ENCODE measurements at regions not wholly inside any gene's neighbourhood (a gene's known extent, or its start where the extent isn't known, plus 50 kb on each side); places are given as distances from the start of the nearest gene placed in this dataset.

DNA sequence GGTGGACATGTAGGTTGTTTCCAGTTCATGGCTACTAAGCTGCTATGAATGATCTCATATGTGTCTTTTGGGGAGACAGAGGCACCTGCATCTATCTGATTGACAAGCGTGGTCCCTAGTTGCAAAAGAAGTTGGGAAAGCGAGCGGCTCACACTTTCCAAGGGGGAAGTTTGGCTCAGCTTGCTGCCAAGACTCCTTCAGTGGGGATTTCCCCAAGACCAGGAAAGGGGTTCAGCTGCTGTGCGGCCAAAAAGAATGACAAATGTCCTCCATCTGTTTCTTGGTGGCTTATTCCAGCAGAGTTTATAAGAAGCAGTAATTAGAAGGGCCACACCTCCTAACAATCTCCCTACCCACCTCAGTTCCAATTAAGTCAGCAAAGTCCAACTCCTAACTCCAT is 128.5 kb upstream of the GALNT2 start:
- DNase-seq = no peak

DNA sequence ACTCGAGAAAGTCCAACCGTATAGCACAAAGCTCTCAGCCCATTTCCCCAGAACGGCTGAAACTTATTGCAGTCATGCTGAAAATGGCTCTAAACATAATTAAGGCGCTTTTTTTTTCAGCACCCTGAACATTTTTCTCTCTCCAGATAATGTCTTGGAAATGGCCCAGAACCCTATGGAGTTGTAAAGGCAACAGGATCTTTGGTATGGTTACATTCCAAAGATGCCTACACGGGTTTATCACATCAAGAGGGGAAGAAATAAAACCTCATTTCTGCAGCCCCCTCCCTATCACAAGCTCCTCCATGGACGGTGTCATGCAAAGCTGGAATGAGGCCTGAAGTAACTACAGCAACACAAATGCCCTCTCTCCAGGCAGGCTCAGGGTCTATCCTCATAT is 126.4 kb upstream of the GALNT2 start:
- DNase-seq = no peak

DNA sequence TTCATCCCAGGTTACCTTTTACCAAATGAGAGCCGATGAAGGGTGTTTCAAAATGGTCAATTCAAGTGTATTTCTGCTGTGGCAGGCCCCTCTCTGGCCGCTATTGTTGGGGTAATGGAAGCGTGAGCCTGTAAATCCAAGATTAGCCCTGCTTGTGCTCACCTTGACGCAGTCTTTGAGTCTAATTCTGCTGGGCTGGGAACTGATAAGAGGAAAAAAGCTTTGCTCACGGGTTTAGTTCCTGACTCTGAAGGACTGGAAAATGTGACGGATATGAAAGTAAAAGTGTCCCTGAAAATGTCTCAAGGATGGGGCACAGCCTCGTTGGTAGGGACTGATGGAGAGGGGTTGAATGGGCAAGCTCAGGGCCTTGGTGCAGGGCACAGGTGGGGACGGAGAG is 125.9 kb upstream of the GALNT2 start:
- no peak for DNase-seq

DNA sequence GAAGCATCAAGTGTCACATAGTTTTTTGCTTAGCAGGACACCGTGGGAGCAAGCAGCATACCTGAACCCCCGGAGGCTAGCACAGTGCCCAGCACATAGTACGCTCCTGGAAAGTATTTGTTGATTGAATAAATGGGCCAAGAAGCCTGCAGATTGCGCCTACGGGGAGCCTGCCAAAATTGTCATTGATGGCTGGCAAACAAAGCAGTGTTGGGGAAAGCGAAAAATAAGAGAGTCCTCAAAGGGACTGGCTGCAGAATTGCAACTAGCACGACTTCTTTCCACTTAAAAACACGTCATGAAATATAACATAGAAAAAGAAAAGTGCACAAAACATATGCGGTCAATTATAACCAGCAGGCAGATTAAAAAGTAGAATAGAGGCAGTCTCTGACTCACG is 125.2 kb upstream of the GALNT2 start:
- DNase-seq = no peak

DNA sequence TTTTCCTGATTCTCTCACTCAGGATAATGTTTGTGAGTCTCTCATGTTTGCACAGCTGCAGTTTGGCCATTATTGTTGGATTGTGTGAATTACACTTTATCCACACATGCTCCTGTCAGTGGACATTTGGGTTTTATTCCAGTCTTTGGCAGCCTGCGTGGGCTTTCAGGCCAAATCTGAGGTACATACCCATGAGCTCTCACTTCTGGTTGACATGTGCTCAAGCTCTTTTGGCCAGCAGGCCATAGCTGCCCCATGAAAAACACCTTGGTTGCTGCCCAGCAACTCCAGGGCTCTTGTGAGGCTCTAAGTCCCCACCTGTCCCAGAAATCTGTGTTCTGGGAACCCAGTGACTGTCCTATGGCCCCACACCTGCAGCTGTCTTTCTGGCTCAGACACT is 124.5 kb upstream of the GALNT2 start:
- DNase-seq = no peak

DNA sequence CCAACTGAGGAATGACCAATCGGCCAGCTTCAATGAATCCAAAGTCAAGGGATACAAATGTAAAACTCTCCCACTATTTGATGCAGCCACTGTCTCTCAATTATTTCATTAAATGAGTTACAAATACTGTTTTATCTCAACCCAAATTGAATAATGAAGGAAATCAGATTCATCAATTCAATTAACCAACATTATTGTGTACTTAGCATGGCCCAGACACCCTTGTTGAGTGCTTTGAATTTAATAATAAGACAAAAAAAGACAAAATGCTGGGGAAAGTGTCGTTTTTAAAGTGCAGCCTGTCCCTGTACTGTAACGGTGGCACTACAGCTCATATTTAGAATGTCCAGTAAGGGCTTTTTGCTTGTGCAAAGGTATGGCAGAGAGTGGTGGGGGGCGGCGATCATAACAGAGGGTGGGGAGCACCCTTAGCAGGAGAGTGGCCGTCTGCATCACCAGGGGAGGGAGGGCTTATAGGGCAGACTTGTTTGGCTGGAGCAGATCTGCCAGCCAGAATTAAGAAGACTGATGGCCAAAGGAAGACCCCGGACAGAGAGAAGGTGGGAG is 123.8 kb upstream of the GALNT2 start:
- no peak for DNase-seq

DNA sequence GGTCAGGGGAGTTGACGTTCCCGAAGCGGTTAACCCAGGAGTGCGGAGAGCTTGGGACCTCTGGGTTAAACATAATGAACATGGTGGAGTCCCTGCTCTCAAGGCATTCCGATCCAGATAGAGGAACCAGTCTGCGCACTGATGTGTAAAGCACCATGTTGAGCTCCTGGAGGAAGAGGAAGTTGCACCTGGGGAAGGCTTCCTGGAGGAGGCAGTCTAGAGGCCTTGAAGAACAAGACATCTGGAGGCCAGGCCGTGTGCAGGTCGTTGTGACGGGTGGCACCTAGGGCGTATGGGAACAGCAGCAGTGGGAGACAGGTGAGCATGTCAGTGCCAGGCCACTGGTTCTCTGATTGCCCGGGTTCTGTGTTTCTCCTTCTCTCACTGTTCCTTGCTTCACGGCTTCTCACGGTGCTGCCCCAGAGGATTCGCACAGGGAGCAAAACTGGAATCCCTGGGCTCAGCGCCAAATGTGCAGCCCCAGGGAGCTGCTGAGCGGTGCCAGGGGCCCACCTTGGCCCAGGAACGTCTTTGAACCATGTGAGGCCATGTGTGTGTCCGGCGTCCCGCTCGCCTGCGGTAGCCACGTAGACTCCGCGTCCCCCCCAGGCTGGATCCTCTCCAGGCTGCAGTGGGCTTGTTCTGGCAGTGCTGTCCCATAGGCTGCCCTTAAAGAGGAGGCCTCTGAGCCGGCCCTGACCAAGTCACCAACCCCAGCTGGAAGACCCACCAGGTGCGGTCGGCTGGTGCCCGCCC is 122.9 kb upstream of the GALNT2 start:
- no peak for DNase-seq

DNA sequence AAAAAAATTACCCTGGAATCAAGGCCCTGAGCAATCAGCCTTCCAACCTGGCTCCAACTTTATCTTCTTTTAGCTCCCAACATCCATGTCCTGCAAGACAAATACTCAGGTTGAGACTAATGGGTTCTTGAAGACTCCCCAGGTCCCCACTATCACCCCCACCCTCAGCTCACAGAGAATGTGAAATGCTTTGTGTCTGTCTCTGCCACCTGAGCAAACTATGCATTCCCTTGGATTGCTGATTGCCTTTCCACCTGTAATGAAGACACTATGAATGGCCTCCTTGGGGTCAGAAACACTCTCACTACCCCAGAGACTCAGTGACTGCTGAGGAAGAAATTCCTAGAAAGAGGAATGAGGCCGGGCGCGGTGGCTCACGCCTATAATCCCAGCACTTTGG is 121.2 kb upstream of the GALNT2 start:
- no peak for DNase-seq

DNA sequence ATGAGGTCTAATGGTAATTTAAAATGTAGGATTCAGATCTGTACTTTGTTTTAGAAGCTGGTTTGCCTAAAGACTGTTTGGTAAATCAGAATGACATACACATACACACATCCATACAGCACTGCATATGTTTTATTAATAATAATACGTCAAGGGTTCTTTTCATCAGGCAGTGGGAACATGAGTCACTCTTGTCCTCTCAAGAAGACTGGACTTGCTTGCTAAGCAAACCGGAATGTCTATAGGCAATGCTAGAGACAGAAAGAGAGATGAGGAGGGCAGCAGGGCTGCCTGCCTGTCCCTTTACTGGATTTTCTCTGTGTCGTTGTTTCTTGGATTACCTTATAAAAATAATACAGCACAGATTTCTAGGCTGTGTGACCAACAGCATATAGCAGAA is 119.1 kb upstream of the GALNT2 start:
- DNase-seq = no peak

DNA sequence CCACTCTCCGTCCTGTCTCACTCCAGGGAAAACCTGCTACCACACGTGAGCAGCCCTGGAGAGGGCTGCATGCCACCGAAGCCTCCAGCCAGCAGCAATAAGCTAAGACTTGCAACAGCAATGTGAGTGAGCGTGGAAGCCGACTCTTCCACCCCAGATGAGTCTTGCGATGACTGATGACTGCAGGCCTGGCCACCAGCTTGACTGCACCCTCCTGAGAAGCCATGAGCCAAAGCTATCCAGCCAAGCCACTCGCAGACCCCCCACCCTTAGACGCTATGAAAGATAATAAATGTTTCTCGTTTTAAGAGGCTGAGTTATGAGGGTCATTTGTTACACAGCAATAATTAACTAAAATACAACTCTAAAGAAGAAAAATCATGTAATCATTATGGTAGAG is 118.6 kb upstream of the GALNT2 start:
- no peak for DNase-seq

DNA sequence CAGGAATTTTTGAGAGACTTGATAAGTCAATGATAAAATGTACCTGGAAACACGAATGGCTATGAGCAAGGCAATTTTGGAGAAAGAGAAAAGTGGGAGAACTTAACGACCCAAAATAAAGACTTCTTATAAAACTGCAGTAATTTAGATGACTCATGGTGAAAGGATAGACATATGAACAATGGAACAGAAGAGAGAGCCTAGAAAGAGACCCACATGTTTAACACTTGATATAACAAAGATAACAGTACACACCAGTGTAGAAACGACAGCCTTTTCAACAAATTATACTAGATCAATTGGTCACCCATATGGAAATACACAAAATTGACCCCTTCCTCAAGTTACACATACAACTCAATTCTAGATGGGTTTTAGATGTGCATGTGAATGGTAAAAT is 117.5 kb upstream of the GALNT2 start:
- no peak for DNase-seq

DNA sequence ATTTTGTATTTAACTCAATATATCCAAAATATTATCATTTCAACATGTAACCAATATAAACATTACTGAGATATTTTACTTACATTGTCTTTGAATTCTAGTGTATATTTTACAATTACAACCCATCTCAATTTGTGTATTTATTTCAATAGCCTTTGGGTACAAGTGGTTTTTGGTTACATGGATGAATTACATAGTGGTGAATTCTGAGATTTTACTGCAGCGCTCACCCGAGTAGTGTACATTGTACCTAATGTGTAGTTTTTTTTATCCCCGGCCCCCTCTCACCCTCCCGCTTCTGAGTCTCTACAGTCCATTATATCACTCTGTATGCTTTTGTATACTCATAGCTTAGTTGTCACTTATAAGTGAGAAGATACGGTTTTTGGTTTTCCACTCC is 117.0 kb upstream of the GALNT2 start:
- no peak for DNase-seq

DNA sequence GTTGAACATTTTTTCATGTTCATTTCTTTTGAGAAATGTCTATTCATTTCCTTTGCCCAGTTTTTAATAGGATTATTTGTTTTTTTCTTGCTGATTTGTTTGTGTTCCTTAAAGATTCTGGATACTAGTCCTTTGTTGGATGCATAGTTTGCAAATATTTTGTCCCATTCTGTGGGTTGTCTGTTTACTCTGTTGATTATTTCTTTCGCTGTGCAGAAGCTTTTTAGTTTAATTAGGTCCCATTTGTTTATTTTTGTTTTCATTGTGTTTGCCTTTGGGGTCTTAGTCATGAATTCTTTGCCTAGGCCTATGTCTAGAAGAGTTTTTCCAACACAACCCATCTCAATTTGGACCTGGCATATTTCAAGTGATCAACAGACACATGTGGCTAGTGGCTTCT is 116.1 kb upstream of the GALNT2 start:
- no peak for DNase-seq

DNA sequence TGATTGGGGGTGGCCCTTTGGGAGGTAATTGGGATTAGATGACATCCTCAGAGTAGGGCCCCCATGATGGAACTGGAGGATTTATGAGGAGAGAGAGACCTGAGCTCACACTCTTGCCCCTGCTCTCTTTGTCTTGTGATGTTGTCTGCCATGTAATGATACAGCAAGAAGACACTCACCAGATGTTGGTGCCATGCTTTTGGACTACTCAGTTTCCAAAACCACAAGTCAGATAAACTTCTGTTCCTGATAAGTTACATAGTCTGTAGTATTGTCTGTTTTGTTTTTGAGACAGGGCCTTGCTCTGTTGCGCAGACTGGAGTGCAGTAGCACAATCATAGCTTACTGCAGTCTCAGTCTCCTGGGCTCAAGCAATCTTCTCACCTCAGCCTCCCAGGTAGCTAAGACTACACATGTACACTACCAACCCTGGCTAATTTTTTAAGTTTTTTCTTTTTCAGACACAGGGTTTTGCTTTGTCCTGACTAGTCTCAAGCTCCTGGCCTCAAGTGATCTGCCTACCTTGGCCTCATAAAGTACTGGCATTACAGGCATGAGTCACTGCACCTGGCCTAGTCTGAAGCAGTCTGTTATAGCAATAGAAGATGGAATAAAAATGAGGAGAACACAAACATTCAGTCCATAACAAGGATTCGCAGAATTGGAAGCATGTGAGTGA is 115.0 kb upstream of the GALNT2 start:
- DNase-seq = no peak

DNA sequence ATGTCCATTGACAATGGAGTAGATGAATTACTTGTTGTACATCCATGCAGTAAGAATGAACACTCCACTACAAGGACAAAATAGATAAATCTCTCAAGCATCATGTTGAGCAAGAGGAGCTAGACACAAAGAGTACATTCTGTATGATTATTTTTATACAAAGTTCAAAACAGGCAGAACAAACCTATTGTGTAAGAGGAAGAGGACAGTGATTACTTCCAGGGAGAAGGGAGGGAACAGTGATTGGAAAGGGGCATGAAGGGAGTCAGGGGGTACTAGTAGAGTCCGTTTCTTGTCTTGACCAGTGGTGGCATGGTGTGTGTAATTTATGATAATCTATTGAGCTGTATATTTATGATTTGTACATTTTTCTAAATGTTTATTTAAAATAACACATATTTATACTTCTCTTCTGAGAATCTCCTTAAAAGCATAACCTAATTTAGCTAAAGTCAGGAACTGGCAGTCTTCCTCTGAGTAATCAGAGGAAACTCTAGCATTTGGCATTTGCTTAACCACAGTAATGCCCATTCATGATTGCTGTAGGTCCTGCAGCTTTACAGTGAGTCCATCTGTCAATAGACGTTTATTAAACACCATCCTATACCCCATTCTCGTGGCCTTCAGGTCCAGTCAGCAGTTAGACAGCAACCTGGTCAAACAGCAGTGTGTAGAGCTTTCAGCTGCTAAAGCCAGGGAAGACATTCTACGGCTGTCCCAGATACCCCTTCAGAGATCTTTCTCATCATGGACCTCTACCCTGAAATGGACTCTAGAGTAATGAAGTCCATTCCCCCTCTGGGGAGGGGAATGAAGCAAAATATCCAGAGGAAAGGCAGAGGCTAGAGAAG is 114.1 kb upstream of the GALNT2 start:
- no peak for DNase-seq

DNA sequence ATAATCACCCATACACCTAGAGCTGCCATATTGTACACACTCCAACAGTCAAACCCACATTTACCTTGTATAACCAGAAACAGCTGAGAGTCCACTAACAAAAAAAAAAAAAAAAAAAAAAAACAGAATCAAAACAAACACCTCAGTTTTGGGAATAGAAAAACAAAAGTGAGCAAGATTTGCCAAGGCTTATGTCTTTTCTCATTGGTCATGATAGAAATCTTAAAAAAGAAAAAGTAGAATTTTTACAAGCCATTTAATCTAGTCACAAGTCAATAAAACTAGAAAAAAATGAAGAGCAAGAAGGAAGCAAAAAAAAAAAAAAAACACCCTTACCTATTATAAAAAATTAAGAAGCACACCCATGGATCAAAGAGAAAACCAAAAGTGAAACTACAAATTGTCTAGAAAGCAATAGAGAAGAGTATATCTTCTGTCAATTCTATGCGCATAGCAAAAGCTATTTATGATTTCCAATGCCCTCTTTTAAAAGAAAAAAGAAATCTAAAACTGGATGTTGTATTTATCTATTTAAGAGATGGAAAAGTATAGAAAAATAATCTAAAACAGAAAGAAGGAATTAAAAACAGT is 113.2 kb upstream of the GALNT2 start:
- DNase-seq = no peak

DNA sequence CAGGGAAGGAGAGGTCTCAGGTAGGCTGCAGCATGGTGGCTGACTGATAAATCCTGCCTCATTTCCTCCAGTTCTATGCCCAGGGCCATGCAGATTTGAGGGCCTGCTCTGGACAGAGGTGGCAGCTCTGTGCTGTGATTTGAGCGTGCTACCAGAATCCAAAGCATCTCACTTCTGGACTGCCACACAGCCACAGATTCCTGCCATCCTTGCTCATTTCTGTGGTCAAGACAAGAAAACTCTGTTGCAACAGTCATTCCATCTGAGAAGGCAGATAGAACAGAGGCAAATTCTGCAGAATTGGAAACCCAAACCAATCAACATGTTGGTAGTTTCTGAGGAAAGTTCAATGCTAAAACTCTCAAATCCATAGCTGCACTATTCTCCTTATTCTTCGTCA is 102.8 kb upstream of the GALNT2 start:
- no peak for DNase-seq

DNA sequence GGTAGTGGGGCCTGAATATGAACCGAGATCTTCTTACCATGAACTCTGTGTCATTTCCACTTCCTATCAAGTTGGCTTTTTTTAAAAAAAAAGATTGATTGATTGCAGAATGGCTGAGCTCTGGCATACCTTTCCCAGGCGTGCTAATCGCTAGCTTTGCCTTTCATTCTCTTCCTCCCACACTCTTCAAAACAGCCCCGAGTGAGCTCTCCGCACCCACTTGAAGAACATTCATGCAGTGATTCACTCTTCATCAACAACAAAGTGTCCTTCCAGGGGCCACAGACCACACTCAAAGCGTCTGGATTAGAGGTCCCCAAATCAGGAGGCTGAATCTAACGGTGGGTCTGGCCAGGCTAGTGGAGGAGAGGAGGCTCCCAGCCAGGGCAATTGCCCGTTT is 96.3 kb upstream of the GALNT2 start:
- peak in 1 of 2 experiments; percentile 0 for DNase-seq

DNA sequence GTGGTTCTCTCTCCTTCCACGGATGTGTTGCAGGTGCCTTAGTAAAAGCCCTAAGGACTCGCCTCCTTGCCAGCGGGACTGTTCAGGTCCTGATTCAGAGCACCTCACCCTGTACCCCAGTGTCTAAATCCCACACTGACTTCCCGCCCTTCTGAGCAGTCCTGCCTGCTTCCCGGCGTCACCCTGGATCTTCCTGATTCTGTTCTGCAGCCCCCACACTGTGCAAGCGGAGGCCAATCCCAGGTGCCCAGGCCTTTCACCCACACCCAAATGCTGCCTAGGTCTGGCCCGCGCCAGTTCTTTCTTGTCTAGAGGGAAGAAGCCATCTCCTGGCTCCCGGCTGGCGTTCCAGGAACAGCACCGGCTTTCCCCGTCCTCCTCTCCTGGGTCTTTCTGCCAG is 95.9 kb upstream of the GALNT2 start:
- no peak for DNase-seq

DNA sequence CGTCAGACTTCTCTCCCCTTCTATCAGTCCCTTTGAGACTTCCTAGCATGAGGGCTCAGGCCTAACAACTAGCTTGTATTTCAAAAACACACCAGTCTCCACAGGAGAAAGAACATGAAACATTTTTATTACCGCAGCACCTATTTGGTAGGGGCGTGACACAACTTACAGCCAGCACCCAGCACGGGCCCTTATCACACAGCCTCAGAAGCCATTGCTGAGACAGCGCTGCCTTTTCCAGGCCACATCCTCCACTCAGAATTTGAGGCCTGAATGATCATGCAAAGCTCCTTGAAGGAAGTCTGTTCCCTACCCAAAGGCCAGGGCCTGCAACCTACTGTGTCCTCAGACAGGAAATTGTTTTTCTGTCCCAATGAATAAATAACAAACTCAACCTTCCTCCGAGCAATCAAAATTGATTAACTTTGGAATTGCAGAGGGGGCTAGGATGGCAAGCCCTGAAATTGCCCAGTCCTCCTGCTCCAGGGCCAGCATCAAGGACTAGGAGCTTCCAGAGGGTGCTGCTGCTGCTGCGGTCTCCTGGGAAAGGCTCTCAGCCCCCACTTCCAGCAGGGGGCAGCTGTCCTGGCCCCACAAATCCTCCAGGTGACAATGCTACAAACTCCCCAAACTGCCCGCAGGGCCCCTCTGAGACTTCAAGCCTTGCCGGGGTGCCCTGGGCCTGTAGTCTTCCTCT is 94.3 kb upstream of the GALNT2 start:
- no peak for DNase-seq

DNA sequence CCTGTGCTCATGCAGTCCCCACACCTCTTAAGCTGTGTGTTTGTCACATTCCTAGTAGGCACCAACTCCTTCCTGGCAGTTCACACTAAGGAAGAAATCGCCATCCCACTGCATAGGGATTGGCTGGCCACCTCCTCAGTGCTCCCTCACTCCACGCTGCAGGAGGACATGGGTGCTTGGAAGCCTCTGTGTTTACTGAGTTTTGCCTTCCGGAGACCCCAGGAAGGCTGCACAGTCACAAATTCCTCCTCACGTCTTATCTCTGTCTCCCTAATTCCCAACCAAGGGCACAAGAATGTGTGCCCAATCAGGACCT is 93.8 kb upstream of the GALNT2 start:
- no peak for DNase-seq

DNA sequence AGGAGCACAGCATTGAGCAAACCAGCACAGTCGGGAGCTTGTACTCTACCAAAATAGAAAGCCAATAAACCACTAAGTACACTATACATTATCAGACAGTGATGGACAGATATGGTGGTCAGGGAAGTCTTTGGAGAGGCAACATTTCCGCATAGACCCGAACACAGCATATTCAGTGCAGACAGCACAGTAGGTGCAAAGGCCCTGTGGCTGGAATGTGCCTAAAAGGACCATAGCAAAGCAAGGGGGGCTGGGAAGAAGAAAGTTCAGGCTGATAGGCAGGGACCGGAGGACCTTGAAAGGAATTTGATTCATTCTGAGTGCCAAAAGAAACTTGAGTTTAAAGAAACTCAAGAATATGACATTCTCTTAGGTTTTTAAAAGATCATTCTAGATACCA is 92.0 kb upstream of the GALNT2 start:
- no peak for DNase-seq

DNA sequence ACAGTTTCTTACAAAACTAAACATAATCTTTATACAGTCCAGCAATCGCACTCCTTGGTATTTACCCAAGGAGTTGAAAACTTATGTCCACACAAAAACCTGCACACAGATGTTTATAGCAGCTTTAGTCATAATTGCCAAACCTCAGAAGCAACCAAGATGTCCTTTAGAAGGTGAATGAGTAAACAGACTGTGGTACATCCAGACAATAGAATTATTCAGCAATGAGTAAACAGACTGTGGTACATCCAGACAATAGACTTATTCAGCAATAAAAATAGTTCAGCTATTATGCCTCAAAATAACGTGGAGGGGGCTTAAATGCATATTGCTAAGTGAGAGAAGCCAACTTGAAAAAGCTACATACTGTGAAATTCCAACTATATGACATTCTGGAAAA is 87.0 kb upstream of the GALNT2 start:
- no peak for DNase-seq

Data from NCI-H187 (cell line).